Tibial nerve (tissue), 4 donors: ENCODE measurements at regions not wholly inside any gene's neighbourhood (a gene's known extent, or its start where the extent isn't known, plus 50 kb on each side); places are given as distances from the start of the nearest gene placed in this dataset.

ENCODE experiments used
- CTCF ChIP-seq, 5 experiments: fragments of 200-600 bp in 3 of 5; fragments of 450-650 bp in 2 of 5; sonication (generic) in 3 of 5; IDR thresholded peaks; one replicate each; pipeline ENCODE4 v1.5.1; 2016 to 2019; ENCODE audit warnings: antibody characterized with exemption in 5 of 5, mild to moderate bottlenecking in 3 of 5, moderate library complexity in 2 of 5
- EP300 ChIP-seq, 2 donors: sonication (generic); formaldehyde crosslinking; IDR thresholded peaks; one replicate each; pipeline ENCODE4 v1.6.1; 2017; ENCODE audit warnings: antibody characterized with exemption in 2 of 2, mild to moderate bottlenecking in 1 of 2
- POLR2A ChIP-seq, 2 donors: fragments of 450-650 bp; IDR thresholded peaks; one replicate each; pipeline ENCODE4 v1.6.1; 2017; ENCODE audit warnings: antibody characterized with exemption in 2 of 2, mild to moderate bottlenecking in 2 of 2, moderate library complexity in 2 of 2

- TF ChIP-seq CTCF (IDR thresholded peaks at IDR 0.05) (no peak), POLR2A (IDR thresholded peaks at IDR 0.05) (no peak), EP300 (IDR thresholded peaks at IDR 0.05) (no peak)
These were observed 756.0 kb upstream of the ACVR2A start for GRCh38 chr2:147088871-147089270.
